ENCODE measurements at regions not wholly inside any gene's neighbourhood (a gene's known extent, or its start where the extent isn't known, plus 50 kb on each side); places are given as distances from the start of the nearest gene placed in this dataset.
A peak's percentile ranks its signal among the peaks of the same experiment; 100 is the strongest.

- DNase-seq (ENCODE audit: low read depth), result no peak
Observed at GRCh38 chr3:111311709-111312235, 230.2 kb upstream of the CD96 start.

GRCh38 chr3:111314181-111314873 lies 227.7 kb upstream of the CD96 start:
- no peak for DNase-seq (ENCODE audit: low read depth)

DNA sequence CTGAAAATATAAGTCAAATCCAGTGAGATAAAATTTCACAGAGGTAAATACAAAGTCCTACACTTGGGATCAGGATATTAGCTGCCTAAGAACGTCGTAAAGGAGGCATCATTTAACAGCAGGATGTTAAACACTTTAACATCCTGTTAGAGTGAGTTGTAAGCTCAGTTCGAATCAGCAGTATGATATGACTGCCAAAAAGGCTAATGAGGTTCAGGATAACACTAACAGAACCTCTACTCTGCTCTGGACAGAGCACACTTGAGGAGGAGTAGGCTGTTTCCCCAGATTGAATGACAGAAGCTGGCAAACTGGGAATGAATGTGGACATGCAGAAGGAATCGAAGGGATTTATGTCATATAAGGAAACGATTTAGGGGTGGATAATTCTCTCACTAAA lies 227.1 kb upstream of the CD96 start:
- DNase-seq (ENCODE audit: low read depth), result no peak

DNA sequence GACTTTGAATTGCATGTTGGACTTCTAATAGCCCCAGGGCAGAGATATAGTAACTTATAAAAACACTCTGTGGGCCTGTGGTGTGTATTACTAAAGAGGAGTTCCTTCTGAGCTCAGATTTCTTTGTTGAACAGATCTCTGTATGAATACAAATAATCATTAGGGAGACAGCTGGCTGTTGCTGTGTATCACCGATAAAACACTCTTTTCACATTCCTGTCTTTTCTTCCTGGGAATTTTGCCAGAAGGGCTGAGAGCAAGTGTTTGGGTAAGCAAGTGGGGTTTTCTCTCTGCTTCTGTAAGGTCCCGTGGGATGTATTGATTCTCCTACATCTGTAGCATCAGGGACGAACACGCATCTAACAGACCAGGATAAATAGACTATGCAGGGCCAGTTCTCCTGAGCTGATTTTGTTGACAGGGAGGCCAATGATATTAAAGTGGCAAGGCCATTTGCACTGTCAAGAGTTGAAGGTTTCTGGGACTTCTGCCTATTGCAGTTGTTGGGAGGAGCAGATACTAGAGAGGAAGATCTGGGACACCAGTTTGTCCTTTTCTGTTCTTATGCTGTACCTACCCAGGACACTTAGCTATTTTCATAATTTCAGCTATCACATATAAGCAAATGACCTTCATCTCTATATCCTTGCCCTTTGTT lies 225.9 kb upstream of the CD96 start:
- no peak for DNase-seq (ENCODE audit: low read depth)

GRCh38 chr3:111318289-111318688 lies 223.7 kb upstream of the CD96 start:
- DNase-seq (ENCODE audit: low read depth), result no peak

DNA sequence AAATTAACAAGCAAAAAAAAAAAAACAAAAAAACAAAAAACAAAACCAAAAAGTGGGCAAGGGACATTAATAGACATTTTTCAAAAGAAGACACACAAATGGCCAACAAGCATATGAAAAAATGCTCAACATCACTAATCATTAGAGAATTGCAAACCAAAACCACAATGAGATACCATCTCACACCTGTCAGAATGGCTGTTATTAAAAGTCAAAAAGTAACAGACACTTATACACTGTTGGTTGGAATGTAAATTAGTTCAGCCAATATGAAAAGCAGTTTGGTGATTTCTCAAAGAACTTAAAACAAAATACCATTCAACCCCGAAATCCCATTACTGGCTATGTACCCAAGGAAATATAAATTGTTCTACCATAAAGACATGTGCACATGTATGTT lies 222.4 kb upstream of the CD96 start:
- DNase-seq (ENCODE audit: low read depth), result no peak

DNA sequence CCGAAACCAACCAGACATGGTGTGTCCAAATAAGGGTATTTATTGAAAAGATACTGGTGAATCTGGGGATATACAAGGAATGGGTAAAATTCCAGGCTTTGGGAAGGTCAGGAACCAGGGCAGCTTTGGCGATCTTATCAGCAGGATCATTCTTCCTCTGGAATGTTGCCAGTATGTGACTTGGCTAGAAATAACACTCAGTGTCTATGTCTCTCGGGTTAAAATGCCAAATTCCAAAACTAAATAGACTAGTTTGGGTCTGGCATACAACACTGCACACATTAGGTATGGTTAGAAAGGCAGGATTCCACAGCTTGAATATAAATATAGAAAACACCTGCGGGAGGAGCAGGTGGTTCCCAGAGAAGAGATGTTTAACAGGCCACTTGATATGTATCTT lies 220.2 kb upstream of the CD96 start:
- no peak for DNase-seq (ENCODE audit: low read depth)

DNA sequence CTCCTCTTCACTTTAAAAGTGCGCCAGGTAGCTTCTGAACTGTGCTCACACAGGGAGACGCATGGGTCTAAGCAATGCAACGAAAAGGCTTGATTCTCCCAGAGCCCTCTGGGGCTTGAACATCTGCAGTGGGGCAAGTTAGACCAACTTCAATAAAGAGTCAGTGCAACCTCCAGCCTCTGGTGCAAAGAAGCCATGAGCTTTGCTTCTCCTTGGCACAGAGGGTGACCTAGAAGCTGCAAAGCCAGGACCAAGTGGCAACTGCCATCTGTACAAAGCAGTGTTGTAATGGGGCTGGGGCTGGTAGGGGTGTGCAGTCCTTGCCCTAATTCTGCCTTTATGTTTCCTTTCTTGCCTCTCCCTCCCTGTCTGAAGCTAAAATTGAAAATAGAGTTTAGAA lies 219.0 kb upstream of the CD96 start:
- no peak for DNase-seq (ENCODE audit: low read depth)

GRCh38 chr3:111324151-111324550 lies 217.8 kb upstream of the CD96 start:
- DNase-seq (ENCODE audit: low read depth), result no peak

DNA sequence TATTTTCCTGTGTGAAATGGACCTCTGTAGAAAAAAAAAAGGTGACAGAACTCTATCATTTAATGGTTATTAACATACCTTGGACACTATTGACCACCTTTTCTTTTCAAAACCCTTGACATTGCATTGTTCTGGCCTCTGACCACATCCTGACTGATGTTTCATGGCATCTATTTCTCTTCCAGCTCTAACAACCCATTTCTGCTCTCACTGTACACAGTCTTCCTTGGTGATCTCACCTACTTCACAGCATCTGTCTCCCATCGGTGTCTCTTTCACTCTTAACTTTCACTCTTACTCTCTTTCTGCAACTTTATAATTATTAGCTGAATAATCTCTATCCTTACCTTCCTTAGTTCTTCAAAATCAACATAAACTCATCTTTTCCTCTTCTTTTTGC lies 217.4 kb upstream of the CD96 start:
- no peak for DNase-seq (ENCODE audit: low read depth)

GRCh38 chr3:111325160-111325718 lies 216.8 kb upstream of the CD96 start:
- no peak for DNase-seq (ENCODE audit: low read depth)

- DNase-seq (ENCODE audit: low read depth), result no peak
Observed at GRCh38 chr3:111326144-111326995, 215.6 kb upstream of the CD96 start.

DNA sequence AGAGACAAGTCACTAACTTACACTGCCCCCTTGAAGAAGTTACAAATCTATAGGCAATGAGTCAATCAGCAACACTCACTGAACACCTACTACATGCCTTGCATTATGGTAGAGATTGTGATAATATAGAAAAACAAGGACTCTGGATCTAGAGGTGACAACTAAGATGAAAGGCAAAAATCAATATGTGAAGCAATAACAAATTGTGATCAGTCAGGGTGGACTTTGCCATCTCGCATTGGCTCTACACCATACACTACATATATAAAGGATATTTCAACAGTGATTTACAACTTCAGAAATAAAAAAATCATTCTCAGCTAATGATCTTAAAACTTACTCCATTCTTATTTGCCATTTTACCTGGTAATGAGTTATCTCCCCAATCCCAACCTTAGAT lies 210.7 kb upstream of the CD96 start:
- DNase-seq (ENCODE audit: low read depth), result no peak

DNA sequence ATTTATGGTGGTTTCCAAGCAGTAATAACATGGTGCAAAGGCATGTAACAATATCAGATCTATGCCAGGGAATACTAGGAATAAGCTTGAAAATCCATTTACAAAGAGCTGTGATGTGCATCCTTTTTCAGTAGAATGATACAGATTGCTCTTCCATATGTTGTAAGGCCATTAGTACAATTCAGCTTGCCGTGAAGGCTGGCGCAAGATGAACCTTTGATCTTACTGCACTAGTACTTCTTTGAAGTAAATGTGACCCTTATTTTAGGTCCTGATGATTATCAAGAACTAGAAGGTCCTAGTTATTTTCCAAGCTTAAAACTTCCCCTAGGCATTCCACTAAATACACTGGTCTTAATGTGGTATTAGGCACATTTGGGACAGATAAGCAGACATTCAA lies 210.1 kb upstream of the CD96 start:
- DNase-seq (ENCODE audit: low read depth), result no peak

DNA sequence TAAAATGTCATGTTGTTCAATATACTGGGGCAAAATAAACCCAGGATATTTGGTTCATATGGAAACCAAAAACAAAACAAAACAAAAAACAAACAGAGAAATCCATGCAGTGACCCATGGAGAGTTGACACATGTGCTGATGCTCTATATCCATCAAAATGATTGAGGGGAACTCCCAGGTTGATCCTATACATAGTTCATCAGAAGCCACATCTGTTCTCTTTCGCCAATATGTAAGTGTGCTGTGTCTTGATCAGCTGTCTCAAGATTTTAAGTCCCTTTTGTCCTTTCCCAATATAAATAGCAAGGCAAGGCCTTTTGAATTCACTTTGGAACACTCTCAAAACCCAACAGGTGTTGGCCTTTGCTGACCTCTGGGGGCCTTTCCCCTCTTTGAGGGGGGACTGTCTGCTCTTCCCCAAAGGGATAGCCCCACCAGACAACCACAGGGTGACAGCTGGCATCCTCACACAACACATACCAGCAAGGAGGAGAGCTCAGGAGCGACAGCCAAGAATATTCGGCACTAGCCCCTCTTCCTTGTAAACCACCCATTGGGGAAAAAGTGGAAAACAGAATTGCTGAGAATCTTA lies 209.4 kb upstream of the CD96 start:
- DNase-seq (ENCODE audit: low read depth), result no peak

- DNase-seq (ENCODE audit: low read depth), result no peak
Observed at GRCh38 chr3:111333642-111334041, 208.4 kb upstream of the CD96 start.

DNA sequence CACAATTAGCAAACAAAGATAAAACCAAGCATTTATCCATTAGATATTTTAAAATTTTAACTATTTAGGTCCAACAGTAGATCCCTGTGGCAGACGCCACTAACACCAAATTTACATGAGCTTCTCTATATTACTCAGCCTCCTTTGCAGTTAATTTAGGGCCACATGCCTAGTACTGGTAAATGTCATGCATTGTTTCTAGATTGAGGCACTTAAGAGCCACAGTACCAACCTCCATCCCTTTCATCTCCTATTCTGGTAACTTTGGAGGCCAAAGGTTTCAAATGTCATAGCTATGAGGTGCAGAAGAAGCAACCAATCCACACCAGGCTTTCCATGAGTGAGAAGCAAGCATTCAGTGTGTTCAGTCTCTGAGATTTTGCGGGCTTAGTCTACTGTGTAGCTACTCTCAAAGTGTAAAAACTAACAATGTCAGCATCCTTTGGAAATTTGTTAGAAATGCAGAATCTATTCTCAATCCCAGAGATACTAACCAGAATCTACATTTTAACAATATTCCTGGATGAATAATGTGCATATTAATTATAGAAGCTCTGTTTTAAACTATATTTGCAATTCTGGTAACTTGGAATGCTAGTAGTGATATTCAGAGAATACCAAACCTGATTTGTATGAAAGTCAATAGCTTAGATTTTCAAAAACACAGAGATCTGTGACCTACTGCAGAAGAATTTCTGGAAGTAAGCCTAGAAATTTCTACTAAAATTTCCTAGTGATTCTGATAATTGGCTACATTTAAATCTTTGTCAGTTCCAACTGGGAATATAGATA lies 206.3 kb upstream of the CD96 start:
- no peak for DNase-seq (ENCODE audit: low read depth)

- DNase-seq (ENCODE audit: low read depth), result no peak
Observed at GRCh38 chr3:111336511-111336910, 205.5 kb upstream of the CD96 start.

DNA sequence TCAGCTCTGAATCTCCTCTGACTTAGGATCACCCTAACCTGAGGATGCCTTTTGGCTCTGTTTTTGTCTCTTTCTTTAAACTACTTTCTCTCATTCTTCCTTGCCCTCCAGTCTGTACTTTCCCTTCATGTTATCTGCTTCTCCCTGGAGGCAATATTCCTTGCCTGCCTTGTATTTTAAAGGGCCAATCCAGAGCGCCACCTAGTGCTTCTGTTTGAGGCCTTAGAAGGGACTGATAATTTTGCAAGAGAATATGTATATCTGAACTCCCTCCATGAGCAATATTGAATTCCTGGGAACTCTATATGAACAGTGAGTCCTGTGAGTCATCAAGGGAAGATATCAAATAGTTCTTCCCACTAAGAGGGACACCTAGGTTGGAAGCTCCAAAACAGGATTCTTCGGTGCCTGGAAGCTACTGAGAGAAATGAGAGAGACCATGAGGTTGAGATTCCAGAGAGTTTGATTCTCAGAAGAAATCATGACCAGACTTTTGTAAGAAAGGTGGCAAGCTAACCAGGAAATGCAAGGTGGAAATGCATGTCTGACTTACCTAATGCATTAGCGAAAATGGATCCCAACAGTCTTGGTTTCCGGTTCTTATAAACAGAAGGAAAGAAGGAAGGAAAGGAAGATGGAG lies 203.8 kb upstream of the CD96 start:
- DNase-seq (ENCODE audit: low read depth), result peak; percentile 21

- no peak for DNase-seq (ENCODE audit: low read depth)
Observed at GRCh38 chr3:111339017-111339416, 203.0 kb upstream of the CD96 start.

DNA sequence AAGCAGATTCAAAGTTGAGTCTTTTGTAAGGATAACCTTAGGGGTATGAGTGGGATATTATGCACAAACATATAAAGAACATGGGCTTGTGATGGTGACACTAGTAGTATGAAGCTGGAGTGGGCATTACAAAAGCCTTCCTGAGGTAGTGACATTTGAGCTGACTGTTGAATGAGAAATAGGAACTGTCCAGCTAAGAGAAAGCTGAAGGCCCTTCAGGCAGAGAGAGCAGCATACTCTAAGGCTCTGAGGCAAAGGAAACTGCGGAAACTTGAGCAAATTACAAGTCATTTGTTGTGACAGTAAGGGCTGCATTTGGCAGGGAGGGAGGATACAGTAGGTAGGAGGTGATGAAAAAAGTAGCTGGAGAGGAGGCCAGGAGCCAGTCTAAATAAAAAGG lies 190.7 kb upstream of the CD96 start:
- no peak for DNase-seq (ENCODE audit: low read depth)

All from stimulated activated CD8-positive, alpha-beta memory T cell treated with anti-CD3 and anti-CD28 coated beads, Interleukin-4, amount 100 ng/mL, for 24 hours (primary cell).